HG02870 (cell line): ENCODE measurements at regions not wholly inside any gene's neighbourhood (a gene's known extent, or its start where the extent isn't known, plus 50 kb on each side); places are given as distances from the start of the nearest gene placed in this dataset.
"Not testable (repeated sequence)": the region's sequence is repeated elsewhere in the genome, so short reads cannot be mapped to it uniquely, and the experiment has no call there.

ENCODE experiments used
- ATAC-seq: cut with Tn5 transposase; IDR thresholded peaks from one replicate; pipeline ENCODE4 v1.9.1; 2021; ENCODE audit warnings: mild to moderate bottlenecking, moderate library complexity; ENCODE audit not compliant: unreplicated experiment

GRCh38 chr10:25076506-25077177, 60.2 kb downstream of the THNSL1 start:
- no peak for ATAC-seq

- no peak for ATAC-seq
These were observed 62.4 kb downstream of the THNSL1 start for GRCh38 chr10:25078658-25079431.

DNA sequence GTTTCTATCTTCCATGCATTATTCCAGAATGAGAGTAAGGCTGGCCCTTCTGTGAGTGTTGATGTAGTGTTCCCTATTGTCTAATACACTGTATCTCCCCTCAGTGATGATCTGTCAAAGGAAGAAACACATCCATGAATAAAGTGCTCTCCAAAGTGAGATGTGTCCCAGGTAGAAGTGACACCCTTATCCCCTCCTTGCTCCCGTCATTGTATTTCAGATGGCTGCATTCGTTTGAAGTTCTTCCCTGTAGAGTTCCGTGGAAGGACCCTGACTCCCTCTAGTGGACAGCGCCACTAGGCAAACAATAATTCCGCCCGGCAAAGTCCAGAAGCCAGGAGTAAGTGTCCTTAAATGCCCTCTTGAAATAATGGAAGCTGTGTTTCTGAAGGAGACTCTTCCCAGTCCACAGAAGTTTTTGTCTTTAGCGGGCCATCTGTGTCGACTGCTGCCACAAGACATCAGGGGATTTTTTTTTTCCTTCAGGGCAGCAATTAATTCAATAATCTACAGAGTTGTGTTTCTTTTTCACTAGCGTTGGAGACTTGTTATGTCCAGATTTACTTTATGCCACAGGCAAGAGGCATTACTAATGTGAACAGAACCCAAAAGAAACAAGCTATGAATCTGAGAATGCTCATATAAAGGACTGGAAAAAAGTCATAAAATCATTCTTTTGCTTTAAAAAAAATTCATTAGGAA, 64.6 kb downstream of the THNSL1 start:
- peak; percentile 86 for ATAC-seq

DNA sequence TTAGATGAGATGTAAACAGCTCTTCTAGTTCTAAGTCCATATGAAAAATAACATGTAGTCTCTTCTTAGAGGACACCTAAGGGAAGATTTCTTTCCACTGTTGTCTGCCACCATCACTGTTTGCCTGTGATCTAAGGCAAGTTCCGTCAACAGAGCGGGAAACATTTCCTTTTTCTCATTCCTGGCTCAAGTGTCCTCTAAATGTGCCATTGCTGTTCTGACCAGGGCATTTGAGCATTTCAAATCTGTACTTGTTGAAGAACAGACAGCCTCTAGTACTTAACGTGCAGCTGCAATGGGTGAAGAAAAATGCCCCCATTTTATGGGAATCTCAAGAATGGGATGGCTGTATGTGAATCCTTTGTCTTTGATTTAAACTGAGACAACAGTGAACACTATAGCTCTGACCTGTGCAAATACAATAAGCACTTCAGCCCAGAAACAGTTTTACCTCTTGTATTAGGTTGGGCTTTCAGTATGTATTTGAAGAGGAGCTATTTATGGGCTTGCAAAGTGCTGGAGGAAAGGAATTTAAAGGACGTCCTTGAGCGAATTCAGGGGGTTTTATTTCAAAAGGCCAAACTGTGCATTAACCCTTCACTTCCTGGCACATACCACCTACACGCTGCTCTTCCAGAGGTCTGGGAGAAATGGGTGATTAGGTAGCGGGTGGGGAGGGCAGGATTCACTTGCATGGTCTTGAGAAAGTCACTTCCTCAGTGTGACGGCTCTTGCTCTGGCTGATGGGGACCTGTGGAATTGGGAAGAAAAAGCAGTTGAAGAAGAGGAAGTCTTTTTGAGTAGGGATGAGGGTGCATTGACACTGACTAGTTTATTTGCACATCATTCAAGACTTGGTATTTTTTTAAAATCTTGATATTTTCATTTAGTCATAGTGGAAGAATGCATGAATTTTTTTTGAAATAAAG, 66.1 kb downstream of the THNSL1 start:
- ATAC-seq, result no peak

DNA sequence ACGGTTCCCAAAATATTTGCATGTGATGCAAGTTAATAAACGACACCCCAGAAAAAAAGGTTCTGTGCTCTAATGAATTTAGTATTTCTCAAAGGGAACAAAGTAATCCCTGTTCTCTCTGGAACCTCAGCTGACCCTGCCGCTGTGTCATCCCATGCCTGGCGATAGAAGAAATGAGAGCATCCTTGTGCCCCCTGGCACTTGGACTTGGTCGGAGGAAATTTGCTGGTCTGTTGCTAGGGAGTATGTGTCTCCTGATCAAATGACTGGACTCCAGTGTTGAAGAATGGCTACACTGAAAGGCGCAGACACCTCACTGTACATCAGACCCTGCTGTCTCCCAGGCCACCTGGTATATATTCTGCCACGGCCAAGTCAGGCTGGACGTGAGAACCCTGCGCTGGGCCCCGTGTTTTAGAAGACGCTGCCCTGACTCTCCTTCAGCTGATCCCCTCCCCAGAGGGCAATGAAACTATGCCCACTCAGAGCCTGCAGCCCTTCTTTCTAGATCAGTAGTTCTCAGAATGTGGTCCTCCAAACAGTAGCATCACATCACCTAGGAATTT, 67.2 kb downstream of the THNSL1 start:
- ATAC-seq, result no peak

DNA sequence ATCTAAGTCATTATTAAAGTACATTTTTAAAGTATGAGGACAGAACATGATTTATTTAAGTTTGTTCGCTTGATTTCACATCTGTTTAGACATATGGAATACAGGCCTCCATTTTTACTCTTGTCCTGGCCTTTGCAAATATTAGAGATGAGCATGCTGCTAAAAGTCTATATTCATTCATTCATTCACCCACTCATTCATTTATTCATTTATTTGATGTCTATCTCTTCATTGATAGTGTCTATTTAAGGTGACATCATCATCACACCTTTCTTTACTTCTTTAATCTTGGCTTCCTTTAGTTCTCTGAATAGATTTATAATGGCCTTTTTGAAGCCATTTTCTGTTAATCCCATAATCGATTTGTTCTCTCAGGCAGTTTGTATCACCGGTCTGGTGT, 68.0 kb downstream of the THNSL1 start:
- no peak for ATAC-seq

GRCh38 chr10:25094590-25094989, 78.2 kb downstream of the THNSL1 start:
- no peak for ATAC-seq

GRCh38 chr10:25097669-25098411, 77.0 kb upstream of the GPR158 start:
- ATAC-seq, result no peak

DNA sequence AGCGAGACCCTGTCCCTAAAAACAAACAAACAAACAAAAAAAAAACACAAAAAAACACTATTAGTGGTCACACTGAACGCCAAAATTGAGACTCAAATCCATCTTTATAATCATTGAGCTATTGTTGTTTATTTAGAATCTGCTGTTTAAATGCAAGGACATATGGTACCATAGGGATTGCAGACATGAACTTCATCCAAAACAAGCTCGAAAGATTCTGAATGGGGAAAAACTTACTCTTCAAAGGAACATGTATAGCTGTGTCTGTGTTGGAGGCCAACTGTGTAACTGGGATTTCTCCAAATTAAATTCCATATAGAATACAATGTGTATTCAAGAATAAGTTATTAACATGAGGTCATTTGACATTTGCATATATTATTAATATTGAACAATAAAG, 74.7 kb upstream of the GPR158 start:
- no peak for ATAC-seq

DNA sequence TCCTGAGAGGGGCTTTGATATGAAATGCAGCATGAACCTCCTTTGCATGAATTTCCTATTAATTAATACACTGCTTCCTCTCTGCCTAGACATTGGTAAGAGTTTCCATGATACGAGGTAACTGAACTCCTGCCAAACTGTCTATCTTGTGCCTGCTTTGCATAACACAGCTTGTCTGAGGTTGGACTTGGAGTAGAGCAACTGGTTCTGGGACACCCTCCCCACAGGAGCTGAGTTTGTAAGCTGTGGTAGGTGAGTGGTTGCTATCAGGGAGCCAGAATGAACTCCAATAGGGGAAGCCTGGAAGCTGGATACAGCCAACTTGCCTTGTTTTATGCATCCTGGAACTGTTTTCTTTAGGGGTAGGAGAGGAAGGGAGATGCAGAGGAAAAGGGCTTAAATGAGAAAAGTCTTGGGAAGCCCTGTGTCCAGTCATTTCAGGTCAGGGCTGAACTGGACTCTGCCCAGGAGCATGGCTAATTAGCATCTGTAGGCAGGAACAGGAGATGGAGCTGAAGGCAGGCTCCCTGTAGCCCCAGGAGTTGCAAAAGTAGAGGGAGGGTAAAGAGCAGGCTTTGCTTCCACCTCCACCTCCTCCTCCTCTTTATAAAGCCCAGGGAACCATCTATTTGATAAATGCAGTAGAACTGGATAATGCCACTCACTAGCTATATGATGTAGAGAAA, 73.2 kb upstream of the GPR158 start:
- ATAC-seq, result no peak

DNA sequence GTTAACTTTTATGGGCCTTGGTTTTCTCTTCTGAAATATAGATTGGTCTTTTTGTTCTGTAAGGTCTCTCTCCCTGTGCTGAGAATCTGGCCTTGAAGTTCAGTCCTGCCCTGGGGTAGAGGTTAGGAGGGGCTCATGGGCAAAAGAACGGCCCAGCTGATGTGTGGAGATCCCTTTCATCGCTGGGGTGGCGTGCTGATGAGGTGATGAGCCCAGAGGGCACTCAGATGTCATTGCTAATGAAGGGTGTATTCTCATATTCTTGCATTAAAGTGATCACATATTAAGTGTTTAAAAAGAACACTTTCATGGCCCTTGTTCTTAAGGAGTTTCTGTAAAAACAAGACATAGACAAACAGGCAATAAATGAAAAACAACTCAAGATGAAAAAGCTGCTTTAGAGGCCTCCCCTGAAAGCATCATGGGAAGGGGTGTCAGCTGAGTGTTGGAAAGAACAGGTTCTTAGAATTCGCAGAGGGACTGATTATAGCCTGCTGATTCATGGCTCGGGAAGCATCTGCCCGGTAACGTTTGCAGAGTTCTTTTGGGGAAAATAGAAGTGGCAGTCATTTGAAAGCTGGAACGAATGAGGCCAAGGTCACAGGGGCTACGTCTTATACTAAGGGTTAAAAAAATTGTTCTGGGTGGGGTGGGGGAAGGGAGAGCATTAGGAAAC, 72.5 kb upstream of the GPR158 start:
- no peak for ATAC-seq

GRCh38 chr10:25103703-25104102, 71.1 kb upstream of the GPR158 start:
- no peak for ATAC-seq

DNA sequence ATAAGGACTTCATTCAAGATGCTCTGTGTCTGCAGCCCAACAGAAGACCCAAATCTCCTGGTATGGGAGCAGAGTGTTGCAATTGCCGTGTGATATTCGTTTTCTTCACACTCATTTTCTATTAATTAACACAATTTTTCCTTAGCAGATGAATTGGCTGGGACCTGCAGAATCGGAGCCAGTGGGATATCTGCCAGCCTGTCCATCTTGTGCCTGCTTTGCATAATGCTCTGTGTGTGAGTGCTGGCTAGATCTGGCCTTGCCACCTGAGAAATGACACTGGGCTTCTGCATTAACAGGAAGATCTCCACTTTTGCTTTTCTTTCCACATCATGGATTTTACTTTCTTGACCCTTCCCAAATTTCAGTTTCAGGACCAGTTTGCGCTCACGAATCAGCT, 70.4 kb upstream of the GPR158 start:
- ATAC-seq, result no peak

GRCh38 chr10:25105262-25105661, 69.5 kb upstream of the GPR158 start:
- ATAC-seq, result no peak

DNA sequence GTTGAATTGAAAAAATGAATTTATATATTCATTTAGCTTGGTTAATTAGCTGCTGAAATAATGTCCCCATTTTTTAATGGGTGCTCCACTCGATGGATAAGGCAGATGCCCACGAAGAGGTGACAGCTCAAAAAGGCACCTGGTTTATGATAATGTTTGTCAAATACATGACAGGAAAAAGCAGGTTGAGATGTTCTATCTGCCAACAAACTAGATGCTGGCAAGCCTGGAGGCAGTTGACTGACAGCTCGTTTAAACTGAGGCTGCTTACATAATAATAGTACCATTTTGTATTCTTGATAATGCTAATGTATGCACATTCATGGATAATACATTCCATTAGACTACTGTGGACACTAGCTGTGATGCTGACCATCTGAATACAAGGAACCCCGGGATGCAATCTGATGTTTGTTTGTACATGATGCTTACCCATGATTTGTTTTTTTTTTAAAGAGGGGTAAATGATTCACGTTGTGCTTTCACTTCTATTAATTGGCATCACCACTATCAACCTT, 69.0 kb upstream of the GPR158 start:
- no peak for ATAC-seq

- ATAC-seq, result no peak
These were observed 67.0 kb upstream of the GPR158 start for GRCh38 chr10:25107756-25108155.

DNA sequence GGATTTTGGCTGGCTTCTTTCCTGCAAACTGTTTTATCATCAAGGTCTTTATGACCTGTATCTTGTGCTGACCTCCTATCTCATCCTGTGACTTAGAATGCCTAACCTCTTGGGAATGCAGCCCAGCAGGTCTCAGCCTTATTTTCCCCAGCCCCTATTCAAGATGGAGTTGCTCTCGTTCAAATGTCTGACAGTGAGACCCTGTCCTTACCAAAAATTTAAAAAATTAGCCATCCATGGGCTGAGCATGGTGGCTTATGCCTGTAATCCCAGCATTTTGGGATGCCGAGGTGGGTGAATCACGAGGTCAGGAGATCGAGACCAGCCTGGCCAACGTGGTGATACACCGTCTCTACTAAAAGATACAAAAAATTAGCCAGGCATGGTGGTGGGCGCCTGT, 64.9 kb upstream of the GPR158 start:
- not testable (repeated sequence) for ATAC-seq

GRCh38 chr10:25112016-25112415, 62.8 kb upstream of the GPR158 start:
- no peak for ATAC-seq
